ENCODE measurements at regions not wholly inside any gene's neighbourhood (a gene's known extent, or its start where the extent isn't known, plus 50 kb on each side); places are given as distances from the start of the nearest gene placed in this dataset.

- no peak for DNase-seq
Measured at GRCh38 chr16:7090628-7091115, 242.0 kb upstream of the RBFOX1 start.

DNA sequence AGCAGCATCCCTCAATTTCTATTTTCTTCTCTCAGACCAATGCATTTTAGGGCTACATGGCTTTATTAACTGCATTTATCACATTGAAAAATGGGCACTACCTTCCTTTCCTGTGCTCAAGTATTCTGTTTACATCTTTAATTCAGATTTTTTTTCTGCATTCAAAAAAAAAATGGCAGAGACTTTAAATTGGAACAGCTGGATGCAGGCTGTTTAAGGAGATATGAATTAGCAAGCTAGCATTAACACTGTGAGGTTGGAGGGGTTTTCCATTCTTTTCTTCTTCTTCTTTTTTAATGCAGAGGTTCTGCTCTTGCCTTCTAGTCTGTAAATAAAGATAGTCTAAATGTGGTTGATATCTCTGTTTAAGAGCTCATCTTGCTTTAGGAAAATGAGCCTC, 242.9 kb upstream of the RBFOX1 start:
- DNase-seq, result no peak

DNA sequence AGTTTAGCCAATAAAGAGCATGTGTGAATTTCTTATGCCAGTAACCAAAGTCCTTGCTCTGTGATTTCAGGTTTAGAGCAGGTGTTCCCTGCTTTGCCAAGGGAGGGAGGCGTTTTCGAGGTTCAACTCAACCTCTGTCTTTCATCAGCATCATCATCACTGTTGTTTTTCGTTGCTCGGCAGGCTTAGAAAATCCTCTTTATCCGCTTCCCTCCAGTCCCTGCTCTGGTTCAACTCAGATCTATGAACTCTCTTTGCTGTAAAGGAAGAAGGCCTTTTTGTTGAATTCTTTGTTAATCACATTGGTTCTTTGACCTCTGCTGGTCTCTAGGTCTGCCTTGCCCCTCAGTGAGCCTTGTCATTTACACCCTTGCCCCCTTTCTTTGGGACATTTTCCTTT, 243.9 kb upstream of the RBFOX1 start:
- no peak for DNase-seq

DNA sequence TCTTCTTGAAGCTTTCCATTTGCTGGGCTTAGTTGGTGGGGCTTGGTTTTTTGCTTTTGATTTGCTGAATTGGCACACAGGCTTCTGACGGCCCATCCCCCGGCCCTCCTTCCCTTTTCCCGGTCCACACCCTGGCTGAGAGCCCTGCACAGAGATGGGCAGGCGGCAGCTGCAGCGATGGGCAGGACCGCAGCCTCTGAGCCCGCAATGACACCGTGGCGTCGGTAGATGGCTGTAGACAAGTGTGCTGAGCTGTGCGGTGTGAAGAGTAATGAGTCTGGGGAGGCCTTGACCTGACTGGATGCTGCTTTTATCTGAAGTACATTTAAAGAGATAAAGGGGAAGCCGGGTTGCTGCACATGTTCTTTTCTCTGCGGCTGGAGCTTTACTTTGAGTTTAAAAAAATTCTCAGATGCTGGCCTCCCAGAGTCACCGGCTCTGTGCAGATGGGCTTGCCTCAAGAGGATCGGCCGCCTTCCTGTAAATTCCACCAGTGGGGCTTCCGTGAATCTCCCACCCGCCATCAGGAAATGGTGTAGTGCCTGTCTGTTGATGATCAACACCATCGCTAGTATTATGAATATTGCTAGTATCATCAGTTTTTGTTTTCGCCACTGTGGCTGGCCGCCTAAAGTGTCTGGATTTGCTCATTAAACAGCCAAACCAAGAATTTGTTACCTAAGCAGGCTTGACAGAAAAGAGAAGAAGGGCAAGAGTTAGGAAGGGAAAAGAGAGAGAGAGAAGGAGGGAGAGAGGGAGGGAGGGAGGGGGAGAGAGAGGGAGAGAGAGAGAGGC, 245.6 kb upstream of the RBFOX1 start:
- DNase-seq, result no peak

GRCh38 chr16:7085776-7086175, 246.9 kb upstream of the RBFOX1 start:
- no peak for DNase-seq

- no peak for DNase-seq
Measured at GRCh38 chr16:7083096-7083495, 249.5 kb upstream of the RBFOX1 start.

DNA sequence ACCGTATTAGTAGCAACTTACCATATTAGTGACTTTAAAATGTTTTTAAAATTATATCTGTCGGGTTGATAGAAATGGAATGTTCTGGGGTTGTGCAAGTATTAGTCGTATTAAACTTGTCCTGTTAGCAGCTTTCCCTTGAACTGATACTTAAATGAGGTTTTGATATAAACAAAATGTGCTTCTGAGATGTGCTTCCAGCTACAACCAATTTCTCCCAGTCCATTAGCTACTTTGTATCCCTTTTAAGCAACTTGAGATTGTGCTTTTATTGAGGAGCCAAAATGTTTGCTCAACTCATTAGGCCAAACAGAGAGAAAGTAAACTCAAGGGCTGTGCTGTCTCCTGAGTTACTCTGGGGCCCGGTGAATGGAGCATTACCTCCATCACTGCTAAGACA, 255.0 kb upstream of the RBFOX1 start:
- no peak for DNase-seq

GRCh38 chr16:7074715-7075114, 257.9 kb upstream of the RBFOX1 start:
- no peak for DNase-seq

DNA sequence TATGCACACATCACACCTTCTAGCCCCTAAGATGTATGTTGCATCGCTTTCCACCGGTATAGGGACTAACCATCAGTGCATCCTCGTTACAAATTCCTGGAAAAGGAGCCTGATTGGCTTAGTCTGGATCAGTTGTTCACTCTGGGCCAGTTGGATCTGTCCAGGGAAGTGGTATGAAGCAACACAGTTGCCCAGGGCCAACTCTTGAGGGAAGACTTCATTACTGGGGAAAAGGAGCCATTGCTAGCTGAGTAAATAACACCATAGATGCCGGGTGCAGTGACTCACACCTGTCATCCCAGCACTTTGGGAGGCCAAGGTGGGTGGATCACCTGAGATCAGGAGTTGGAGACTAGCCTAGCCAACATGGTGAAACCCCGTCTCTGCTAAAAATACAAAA, 275.2 kb upstream of the RBFOX1 start:
- DNase-seq, result no peak

GRCh38 chr16:7055443-7055842, 277.2 kb upstream of the RBFOX1 start:
- DNase-seq, result no peak

GRCh38 chr16:7051591-7052349, 280.9 kb upstream of the RBFOX1 start:
- no peak for DNase-seq

DNA sequence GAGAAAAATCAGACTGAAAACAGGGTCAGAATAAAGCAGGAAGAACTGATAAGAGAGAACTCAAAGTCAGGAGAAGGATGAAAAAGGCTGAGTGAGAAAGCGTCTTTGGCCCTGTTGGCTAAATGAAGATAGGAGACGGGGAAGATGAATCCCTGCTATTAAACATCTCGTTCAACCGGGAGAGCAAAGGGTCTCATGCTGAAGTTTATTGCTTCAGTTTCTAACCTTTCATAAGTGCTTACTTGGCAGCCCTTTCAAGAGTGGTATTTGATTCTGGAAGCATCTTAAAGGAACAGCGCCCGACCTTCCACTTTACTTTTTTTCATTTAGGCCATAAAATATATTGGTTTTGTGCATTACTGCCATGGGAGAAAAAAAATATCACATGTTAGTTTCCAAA, 288.3 kb upstream of the RBFOX1 start:
- DNase-seq, result no peak

DNA sequence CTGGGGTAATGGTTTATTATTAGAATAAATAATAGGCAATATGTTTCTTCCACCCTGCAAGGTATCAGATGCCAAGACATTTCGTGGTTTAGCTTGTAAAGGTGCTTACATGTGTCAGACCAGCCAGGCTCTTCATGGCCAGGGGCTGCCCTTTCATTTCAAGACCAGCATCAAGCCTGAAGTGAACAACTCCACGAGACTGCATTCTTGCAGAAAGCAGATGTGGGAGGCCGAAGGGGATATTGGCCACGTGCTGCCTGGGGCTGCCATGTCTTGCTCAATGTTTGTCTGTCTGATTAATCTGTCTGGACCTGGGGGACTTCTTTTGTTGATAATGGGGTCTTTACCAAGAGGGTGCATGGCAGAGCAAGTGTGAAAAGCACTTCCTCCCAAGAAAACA, 294.2 kb upstream of the RBFOX1 start:
- DNase-seq, result no peak

- DNase-seq, result no peak
Measured at GRCh38 chr16:7037495-7037894, 295.1 kb upstream of the RBFOX1 start.

DNA sequence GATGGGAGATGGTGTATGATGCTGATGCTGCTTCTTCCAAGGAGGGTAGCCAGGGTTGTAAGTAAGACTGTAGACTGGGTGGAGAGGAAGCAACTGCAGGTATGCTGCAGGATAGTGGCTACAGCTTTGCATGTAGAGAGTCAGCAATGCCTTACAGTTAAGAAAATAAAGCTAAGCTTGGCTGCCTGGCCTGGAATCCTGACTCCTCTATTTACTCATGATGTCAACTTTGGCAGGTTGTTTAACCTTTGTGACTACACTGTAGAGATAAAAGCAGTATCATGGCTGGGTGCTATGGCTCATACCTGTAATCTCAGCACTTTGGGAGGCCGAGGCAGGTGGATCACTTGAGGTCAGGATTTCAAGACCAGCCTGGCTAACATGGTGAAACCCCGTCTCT, 301.6 kb upstream of the RBFOX1 start:
- no peak for DNase-seq

DNA sequence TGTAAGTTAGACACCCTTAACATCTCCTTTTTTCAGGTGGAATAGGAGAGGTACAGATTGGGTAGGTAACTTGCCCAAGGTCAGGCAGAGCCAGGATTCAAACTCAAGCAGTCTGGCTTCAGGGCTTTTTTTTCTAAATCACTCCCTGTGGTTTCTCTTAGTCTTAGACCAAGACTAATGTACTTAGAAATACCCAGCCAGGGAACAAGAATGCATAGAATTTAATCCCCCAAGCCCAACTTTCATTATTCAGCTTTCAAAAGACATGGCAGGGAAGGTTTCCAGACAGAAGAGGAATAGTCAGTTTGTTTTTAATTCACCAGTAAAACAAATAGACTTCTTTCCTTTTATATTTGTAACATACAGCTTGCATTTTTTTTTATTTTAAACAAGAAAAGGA, 305.2 kb upstream of the RBFOX1 start:
- no peak for DNase-seq

- DNase-seq, result no peak
Measured at GRCh38 chr16:7026639-7027038, 306.0 kb upstream of the RBFOX1 start.

DNA sequence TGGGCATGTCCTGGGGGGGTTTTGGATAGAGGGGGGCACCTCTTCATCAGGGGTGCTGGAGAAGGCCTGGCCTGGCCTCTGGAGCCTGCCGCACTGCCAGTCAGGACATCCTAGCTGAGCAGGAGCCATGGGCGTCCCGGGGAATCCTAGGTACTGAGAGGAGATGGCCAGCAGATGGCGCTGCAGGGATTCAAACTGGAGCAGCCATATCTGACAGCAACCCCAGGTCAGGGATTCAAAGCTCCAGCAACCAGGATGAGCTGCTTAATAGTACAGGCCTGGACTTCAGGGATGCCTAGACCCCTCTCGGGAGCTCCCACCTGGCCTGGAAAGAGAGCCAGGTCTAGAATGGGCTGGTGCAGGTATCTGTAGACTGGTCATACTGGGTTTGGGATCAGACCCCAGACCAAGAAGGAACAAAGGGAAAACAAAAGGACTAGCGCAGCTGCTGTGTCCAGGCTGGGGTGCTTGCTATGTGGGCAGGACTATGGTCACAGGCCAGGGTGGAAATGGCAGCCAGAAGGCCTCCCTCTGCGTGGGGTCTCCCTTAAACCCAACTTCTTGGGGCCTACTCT, 306.9 kb upstream of the RBFOX1 start:
- no peak for DNase-seq

DNA sequence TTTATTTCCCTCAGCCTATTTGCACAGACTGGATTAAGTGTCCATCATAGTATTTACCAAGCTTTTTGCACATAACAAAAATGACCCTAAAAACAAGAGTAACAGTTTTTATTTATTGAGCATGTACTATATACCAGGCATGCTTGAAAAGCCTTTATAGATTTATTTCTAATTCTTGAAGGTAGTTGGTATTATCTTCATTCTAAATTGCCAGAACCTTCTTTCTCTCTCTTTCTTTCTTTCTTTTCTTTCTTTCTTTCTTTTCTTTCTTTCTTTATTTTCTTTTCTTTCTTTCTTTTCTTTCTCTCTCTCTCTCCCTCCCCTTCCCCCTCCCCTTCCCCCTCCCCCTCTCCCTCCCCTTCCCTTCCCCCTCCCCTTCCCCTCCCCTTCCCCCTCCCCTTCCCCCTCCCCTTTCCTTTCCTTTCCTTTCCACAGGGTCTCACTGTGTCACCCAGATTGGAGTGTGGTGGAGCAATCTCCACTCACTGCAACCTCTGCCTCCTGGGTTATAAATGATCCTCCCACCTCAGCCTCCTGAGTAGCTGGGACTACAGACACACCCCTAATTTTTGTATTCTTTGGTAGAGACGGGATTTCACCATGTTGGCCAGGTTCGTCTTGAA, 310.9 kb upstream of the RBFOX1 start:
- no peak for DNase-seq

- no peak for DNase-seq
Measured at GRCh38 chr16:7017006-7017662, 315.5 kb upstream of the RBFOX1 start.

DNA sequence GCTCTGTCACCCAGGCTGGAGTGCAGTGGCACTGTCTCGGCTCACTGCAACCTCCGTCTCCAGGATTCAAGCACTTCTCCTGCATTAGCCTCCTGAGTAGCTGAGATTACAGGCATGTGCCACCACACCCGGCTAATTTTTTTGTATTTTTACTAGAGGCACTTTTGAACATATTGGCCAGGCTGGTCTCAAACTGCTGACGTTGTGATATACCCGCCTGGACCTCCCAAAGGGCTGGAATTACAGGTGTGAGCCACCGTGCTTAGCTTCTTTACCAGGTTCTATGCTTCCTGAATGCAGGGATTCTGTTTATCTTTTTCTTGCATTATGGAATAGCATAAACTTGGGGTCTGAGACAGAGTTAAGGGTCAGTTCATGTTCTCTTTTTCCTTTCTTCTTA, 317.9 kb upstream of the RBFOX1 start:
- no peak for DNase-seq

DNA sequence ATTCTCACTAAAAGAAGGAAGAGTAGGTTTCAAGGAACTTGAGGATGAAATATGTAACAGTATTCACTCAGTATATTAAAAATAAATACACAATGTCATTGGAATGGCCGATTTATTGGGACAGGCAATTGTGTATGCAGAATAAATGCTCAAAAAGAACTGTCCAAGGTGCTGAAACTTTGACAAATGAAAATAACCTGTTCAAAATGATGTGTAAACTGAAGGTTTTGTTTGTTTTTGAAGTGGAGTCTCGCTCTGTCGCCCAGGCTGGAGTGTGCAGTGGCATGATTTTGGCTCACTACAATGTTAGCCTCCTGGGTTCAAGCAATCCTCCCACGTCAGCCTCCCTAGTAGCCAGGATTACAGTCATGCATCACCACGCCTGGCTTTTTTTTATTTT, 318.7 kb upstream of the RBFOX1 start:
- DNase-seq, result no peak

- DNase-seq, result no peak
Measured at GRCh38 chr16:7004266-7004665, 328.4 kb upstream of the RBFOX1 start.

Measured in activated gamma-delta T cell (primary cell).